ENCODE measurements at regions not wholly inside any gene's neighbourhood (a gene's known extent, or its start where the extent isn't known, plus 50 kb on each side); places are given as distances from the start of the nearest gene placed in this dataset.

- no TSS peak for BruUV-seq (replicated peaks)
Measured at GRCh38 chr10:2974083-2974482, 93.3 kb upstream of the PFKP start.

More at GRCh38 chr10:2974083-2974482, 93.3 kb upstream of the PFKP start:
- no peak overlapping the region for H2AK5ac ChIP-seq (ENCODE audit: low read depth, low read length)
- peaks cover under 1% of the 10 kb centered on the region; the same call in 1 of the 2 replicates for H3K9me1 ChIP-seq (ENCODE audit: insufficient read depth, low read length)
- ChIA-PET POLR2A (ENCODE audit: unreplicated experiment) (interaction anchor here (0.6 kb wide), 1 partner anchor 15 kb away, joined by 5 read pairs; no protein-coding TSS in a partner anchor), CTCF (interaction anchor here (1.1 kb wide), 1 partner anchor 70 kb away, joined by 3 read pairs; no protein-coding TSS in a partner anchor)
- no peaks in the 10 kb centered on the region for H3K9me3 ChIP-seq (ENCODE audit: control insufficient read depth, insufficient read depth, low read length)
- H3K23ac ChIP-seq (ENCODE audit: low read depth, low read length): no peak overlapping the region
- intact Hi-C loops (cut with micrococcal nuclease) (no loop called here), in situ Hi-C loops (cut with MboI; ENCODE audit: low sequenced_read_pairs) (no loop called here), dilution Hi-C loops (cut with HindIII; ENCODE audit: low sequenced_read_pairs, unreplicated experiment) (no loop called here)
- TF ChIP-seq BHLHE40 (IDR thresholded peaks at IDR 0.05; ENCODE audit: low read depth, low read length): no peak
- TF ChIP-seq FOS (IDR thresholded peaks at IDR 0.05; ENCODE audit: low read depth, low read length): no peak
- no peak for TF ChIP-seq MXI1 (IDR thresholded peaks at IDR 0.05; ENCODE audit: borderline replicate concordance, low read depth, low read length)
- TF ChIP-seq RCOR1 (IDR thresholded peaks at IDR 0.05; ENCODE audit: insufficient replicate concordance, low read length): no peak
- TF ChIP-seq, protein P1, sequence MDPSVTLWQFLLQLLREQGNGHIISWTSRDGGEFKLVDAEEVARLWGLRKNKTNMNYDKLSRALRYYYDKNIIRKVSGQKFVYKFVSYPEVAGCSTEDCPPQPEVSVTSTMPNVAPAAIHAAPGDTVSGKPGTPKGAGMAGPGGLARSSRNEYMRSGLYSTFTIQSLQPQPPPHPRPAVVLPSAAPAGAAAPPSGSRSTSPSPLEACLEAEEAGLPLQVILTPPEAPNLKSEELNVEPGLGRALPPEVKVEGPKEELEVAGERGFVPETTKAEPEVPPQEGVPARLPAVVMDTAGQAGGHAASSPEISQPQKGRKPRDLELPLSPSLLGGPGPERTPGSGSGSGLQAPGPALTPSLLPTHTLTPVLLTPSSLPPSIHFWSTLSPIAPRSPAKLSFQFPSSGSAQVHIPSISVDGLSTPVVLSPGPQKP (IDR thresholded peaks at IDR 0.05; ENCODE audit: borderline replicate concordance, low read depth, low read length): no peak
- DNase-seq: no peak
- no peak overlapping the region for H2BK20ac ChIP-seq (ENCODE audit: low read depth, low read length)
- no peaks in the 10 kb centered on the region for H3K36me3 ChIP-seq (ENCODE audit: control insufficient read depth, insufficient read depth, low read length)
- H4K20me1 ChIP-seq (ENCODE audit: insufficient read depth, low read length): no peaks in the 10 kb centered on the region
- H2AFZ ChIP-seq (replicated peaks; ENCODE audit: low read length, poor library complexity): no peak overlapping the region
- no peak overlapping the region for H4K8ac ChIP-seq (ENCODE audit: low read depth in 2 of 2, low read length in 2 of 2)
- no peak overlapping the region for H2BK5ac ChIP-seq (ENCODE audit: low read depth, low read length, poor library complexity, severe bottlenecking)
- H3K18ac ChIP-seq (ENCODE audit: low read depth, low read length): no peak overlapping the region
- WGBS, 2 experiments (ENCODE audit: extremely low coverage in 2 of 2, insufficient read length in 1 of 2): 100% methylated on average over 1 of the region's 3 CpGs; no CpG with 5 or more reads in 1 of the 2 experiments
- no peak overlapping the region for H3K4ac ChIP-seq (ENCODE audit: low read depth, low read length)
- H2BK15ac ChIP-seq (ENCODE audit: low read depth, low read length): no peak overlapping the region
- peaks cover 3% of the 10 kb centered on the region; the same call in 1 of the 2 replicates for H3K4me1 ChIP-seq (ENCODE audit: control insufficient read depth, insufficient read depth, low read length)
- no peaks in the 10 kb centered on the region for H3K27me3 ChIP-seq (ENCODE audit: control insufficient read depth, insufficient read depth, low read length)
- no peak overlapping the region for H3K9ac ChIP-seq (ENCODE audit: low read depth, low read length)
- H3K4me3 ChIP-seq (ENCODE audit: insufficient read depth, low read depth, low read length): no peak overlapping the region
- no peak overlapping the region for H3K14ac ChIP-seq (replicated peaks; ENCODE audit: low read depth, low read length)
- no peak overlapping the region for H3K56ac ChIP-seq (ENCODE audit: extremely low read depth, insufficient read depth, low read length)
- H2BK120ac ChIP-seq (ENCODE audit: low read depth, low read length): no peak overlapping the region
- H3K27ac ChIP-seq (ENCODE audit: insufficient read depth, low read length): no peak overlapping the region
- no peak for ATAC-seq (ENCODE audit: low read depth)
- H4K91ac ChIP-seq (ENCODE audit: insufficient read depth, low read depth, low read length): no peak overlapping the region
- H3K4me2 ChIP-seq (ENCODE audit: low read depth, low read length): no peak overlapping the region
- H2AK9ac ChIP-seq (replicated peaks; ENCODE audit: low read depth, low read length, poor library complexity): no peak overlapping the region
- no peaks in the 10 kb centered on the region for H3K79me1 ChIP-seq (ENCODE audit: low read depth in 1 of 2, low read length in 2 of 2)
- H4K5ac ChIP-seq (ENCODE audit: low read depth, low read length): no peak overlapping the region
